Activated CD4-positive, alpha-beta T cell treated with anti-CD3 and anti-CD28 coated beads, Interleukin-2, amount 10 ng/mL, durations not matched to agents 7 days and 5 days (primary cell): ENCODE measurements at regions not wholly inside any gene's neighbourhood (a gene's known extent, or its start where the extent isn't known, plus 50 kb on each side); places are given as distances from the start of the nearest gene placed in this dataset.
"Not testable (repeated sequence)": the region's sequence is repeated elsewhere in the genome, so short reads cannot be mapped to it uniquely, and the experiment has no call there.

Experiments used
- CTCF ChIA-PET: fragments of 350-600 bp; sonication (Branson Sonifier 250); formaldehyde crosslinking; loops from one replicate; lab custom pipeline; 2021; ENCODE audit warnings: antibody characterized with exemption; lab: Charles Lee
- POLR2A ChIA-PET: fragments of 350-600 bp; sonication (Branson Sonifier 250); formaldehyde crosslinking; loops from one replicate; lab custom pipeline; 2021; ENCODE audit warnings: antibody characterized with exemption; lab: Charles Lee
- DNase-seq: peaks from one replicate; pipeline ENCODE4 v3.0.0-alpha.2; 2020
- H3K27ac Mint-ChIP-seq: one replicate; pipeline ENCODE4 v1.8.0; 2021; ENCODE audit warnings: mild to moderate bottlenecking, moderate library complexity, mixed read lengths
- H3K27me3 Mint-ChIP-seq: one replicate; pipeline ENCODE4 v1.8.0; 2021; ENCODE audit warnings: mixed read lengths
- H3K36me3 Mint-ChIP-seq: one replicate; pipeline ENCODE4 v1.8.0; 2021; ENCODE audit warnings: low read depth, mixed read lengths
- H3K4me1 Mint-ChIP-seq: one replicate; pipeline ENCODE4 v1.8.0; 2021; ENCODE audit warnings: mixed read lengths
- H3K4me3 Mint-ChIP-seq: one replicate; pipeline ENCODE4 v1.8.0; 2021; ENCODE audit warnings: mild to moderate bottlenecking, moderate library complexity, mixed read lengths
- H3K9me3 Mint-ChIP-seq: one replicate; pipeline ENCODE4 v1.8.0; 2021; ENCODE audit warnings: mixed read lengths

- Mint-ChIP-seq H3K4me3 (no peak overlapping the region), H3K27ac (no peak overlapping the region), H3K9me3 (no peaks in the 10 kb centered on the region), H3K4me1 (no peaks in the 10 kb centered on the region), H3K36me3 (no peaks in the 10 kb centered on the region), H3K27me3 (peaks cover 4% of the 10 kb centered on the region)
- POLR2A ChIA-PET: no interaction called here
- no peak for DNase-seq
- CTCF ChIA-PET: interaction anchor here (0.6 kb wide), 1 partner anchor 258 kb away, joined by 6 read pairs; no protein-coding TSS in a partner anchor
These were observed 120.4 kb upstream of the SERPINE2 start for GRCh38 chr2:224159345-224159928.

GRCh38 chr2:224158831-224159230 is 119.7 kb upstream of the SERPINE2 start:
- Mint-ChIP-seq H3K4me3 (no peak overlapping the region), H3K4me1 (no peaks in the 10 kb centered on the region), H3K27me3 (peaks cover 5% of the 10 kb centered on the region), H3K9me3 (no peaks in the 10 kb centered on the region), H3K36me3 (no peaks in the 10 kb centered on the region), H3K27ac (no peak overlapping the region)
- no peak for DNase-seq
- POLR2A ChIA-PET: no interaction called here
- CTCF ChIA-PET: interaction anchor here (0.6 kb wide), 1 partner anchor 258 kb away, joined by 6 read pairs; no protein-coding TSS in a partner anchor

GRCh38 chr2:224158061-224158460 is 119.0 kb upstream of the SERPINE2 start:
- Mint-ChIP-seq H3K36me3 (no peaks in the 10 kb centered on the region), H3K4me1 (no peaks in the 10 kb centered on the region), H3K27me3 (peaks cover 6% of the 10 kb centered on the region), H3K4me3 (no peak overlapping the region), H3K27ac (no peak overlapping the region), H3K9me3 (no peaks in the 10 kb centered on the region)
- ChIA-PET POLR2A (no interaction called here), CTCF (no interaction called here)
- no peak for DNase-seq

- DNase-seq: no peak
- ChIA-PET POLR2A (no interaction called here), CTCF (no interaction called here)
- no peaks in the 10 kb centered on the region for H3K36me3 Mint-ChIP-seq
- no peak overlapping the region for H3K4me3 Mint-ChIP-seq
- H3K4me1 Mint-ChIP-seq: no peaks in the 10 kb centered on the region
- no peak overlapping the region for H3K27ac Mint-ChIP-seq
- H3K9me3 Mint-ChIP-seq: no peaks in the 10 kb centered on the region
- peaks cover 6% of the 10 kb centered on the region for H3K27me3 Mint-ChIP-seq
These were observed 118.6 kb upstream of the SERPINE2 start for GRCh38 chr2:224157655-224158054.

- Mint-ChIP-seq H3K9me3 (no peaks in the 10 kb centered on the region), H3K36me3 (no peaks in the 10 kb centered on the region), H3K27me3 (peaks cover 6% of the 10 kb centered on the region), H3K27ac (no peak overlapping the region), H3K4me3 (no peak overlapping the region), H3K4me1 (no peaks in the 10 kb centered on the region)
- ChIA-PET CTCF (interaction anchor here (0.6 to 0.7 kb wide), 3 partner anchors 77 to 1314 kb away, joined by 3 to 5 read pairs (median 3); no protein-coding TSS in a partner anchor), POLR2A (no interaction called here)
- no peak for DNase-seq
These were observed 117.3 kb upstream of the SERPINE2 start for GRCh38 chr2:224156436-224156835.

GRCh38 chr2:224155896-224156295 is 116.8 kb upstream of the SERPINE2 start:
- no peak for DNase-seq
- H3K36me3 Mint-ChIP-seq: no peaks in the 10 kb centered on the region
- H3K9me3 Mint-ChIP-seq: no peaks in the 10 kb centered on the region
- H3K4me1 Mint-ChIP-seq: no peaks in the 10 kb centered on the region
- CTCF ChIA-PET: no interaction called here
- POLR2A ChIA-PET: no interaction called here
- H3K27ac Mint-ChIP-seq: no peak overlapping the region
- H3K4me3 Mint-ChIP-seq: no peak overlapping the region
- peaks cover 6% of the 10 kb centered on the region for H3K27me3 Mint-ChIP-seq

- Mint-ChIP-seq H3K27ac (no peak overlapping the region), H3K4me1 (no peaks in the 10 kb centered on the region), H3K36me3 (no peaks in the 10 kb centered on the region), H3K27me3 (peaks cover 6% of the 10 kb centered on the region), H3K9me3 (no peaks in the 10 kb centered on the region), H3K4me3 (no peak overlapping the region)
- ChIA-PET CTCF (interaction anchor here (0.9 to 1.2 kb wide), 2 partner anchors 104 to 971 kb away, joined by 3 to 4 read pairs; no protein-coding TSS in a partner anchor), POLR2A (no interaction called here)
- no peak for DNase-seq
These were observed 116.3 kb upstream of the SERPINE2 start for GRCh38 chr2:224155371-224155770.

GRCh38 chr2:224151680-224152310 is 112.7 kb upstream of the SERPINE2 start:
- H3K27ac Mint-ChIP-seq: no peak overlapping the region
- H3K27me3 Mint-ChIP-seq: peaks cover 8% of the 10 kb centered on the region
- ChIA-PET POLR2A (no interaction called here), CTCF (no interaction called here)
- no peaks in the 10 kb centered on the region for H3K9me3 Mint-ChIP-seq
- no peak for DNase-seq
- H3K36me3 Mint-ChIP-seq: no peaks in the 10 kb centered on the region
- no peaks in the 10 kb centered on the region for H3K4me1 Mint-ChIP-seq
- H3K4me3 Mint-ChIP-seq: no peak overlapping the region

GRCh38 chr2:224151161-224151560 is 112.1 kb upstream of the SERPINE2 start:
- CTCF ChIA-PET: no interaction called here
- POLR2A ChIA-PET: no interaction called here
- Mint-ChIP-seq H3K4me1 (no peaks in the 10 kb centered on the region), H3K9me3 (no peaks in the 10 kb centered on the region), H3K36me3 (no peaks in the 10 kb centered on the region), H3K4me3 (no peak overlapping the region), H3K27ac (no peak overlapping the region), H3K27me3 (peaks cover 7% of the 10 kb centered on the region)
- no peak for DNase-seq

GRCh38 chr2:224148058-224148457 is 109.0 kb upstream of the SERPINE2 start:
- POLR2A ChIA-PET, H3K4me1 Mint-ChIP-seq, H3K27ac Mint-ChIP-seq, CTCF ChIA-PET, H3K27me3 Mint-ChIP-seq, H3K36me3 Mint-ChIP-seq, H3K4me3 Mint-ChIP-seq, H3K9me3 Mint-ChIP-seq, DNase-seq: not testable (repeated sequence)

GRCh38 chr2:224147174-224147573 is 108.1 kb upstream of the SERPINE2 start:
- no peaks in the 10 kb centered on the region for H3K4me1 Mint-ChIP-seq
- ChIA-PET CTCF (no interaction called here), POLR2A (no interaction called here)
- no peaks in the 10 kb centered on the region for H3K36me3 Mint-ChIP-seq
- no peak overlapping the region for H3K4me3 Mint-ChIP-seq
- peaks cover 11% of the 10 kb centered on the region for H3K27me3 Mint-ChIP-seq
- H3K27ac Mint-ChIP-seq: no peak overlapping the region
- DNase-seq: no peak
- no peaks in the 10 kb centered on the region for H3K9me3 Mint-ChIP-seq

- CTCF ChIA-PET: no interaction called here
- Mint-ChIP-seq H3K27me3 (peaks cover 11% of the 10 kb centered on the region), H3K4me3 (no peak overlapping the region), H3K9me3 (no peaks in the 10 kb centered on the region), H3K36me3 (no peaks in the 10 kb centered on the region), H3K27ac (no peak overlapping the region), H3K4me1 (no peaks in the 10 kb centered on the region)
- POLR2A ChIA-PET: no interaction called here
- no peak for DNase-seq
These were observed 107.5 kb upstream of the SERPINE2 start for GRCh38 chr2:224146356-224147160.

- Mint-ChIP-seq H3K4me3 (no peak overlapping the region), H3K27ac (no peak overlapping the region), H3K9me3 (no peaks in the 10 kb centered on the region), H3K36me3 (no peaks in the 10 kb centered on the region), H3K4me1 (no peaks in the 10 kb centered on the region), H3K27me3 (peaks cover 11% of the 10 kb centered on the region)
- CTCF ChIA-PET: no interaction called here
- DNase-seq: no peak
- POLR2A ChIA-PET: no interaction called here
These were observed 106.8 kb upstream of the SERPINE2 start for GRCh38 chr2:224145751-224146355.
